ENCODE measurements at regions not wholly inside any gene's neighbourhood (a gene's known extent, or its start where the extent isn't known, plus 50 kb on each side); places are given as distances from the start of the nearest gene placed in this dataset.

DNA sequence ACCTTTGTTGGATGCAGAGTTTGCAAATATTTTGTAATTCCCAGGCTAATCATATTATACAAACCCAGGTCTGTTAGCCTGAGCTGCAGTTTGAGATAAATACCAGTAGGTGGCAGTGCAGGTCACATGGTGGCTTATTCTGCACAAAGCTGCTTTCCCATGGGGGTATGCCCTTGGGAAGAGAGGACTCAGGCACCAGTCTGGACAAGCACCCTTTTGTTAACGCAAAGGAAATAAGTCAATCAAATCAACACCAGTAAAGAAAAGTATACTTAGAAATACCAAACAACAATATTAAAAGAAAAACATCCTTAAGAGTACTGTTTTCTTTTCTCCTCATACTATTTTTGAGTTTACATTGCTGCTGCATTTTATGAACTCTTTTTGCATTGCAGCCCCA, 389.0 kb upstream of the ZFP42 start:
- TF ChIP-seq, protein P1, sequence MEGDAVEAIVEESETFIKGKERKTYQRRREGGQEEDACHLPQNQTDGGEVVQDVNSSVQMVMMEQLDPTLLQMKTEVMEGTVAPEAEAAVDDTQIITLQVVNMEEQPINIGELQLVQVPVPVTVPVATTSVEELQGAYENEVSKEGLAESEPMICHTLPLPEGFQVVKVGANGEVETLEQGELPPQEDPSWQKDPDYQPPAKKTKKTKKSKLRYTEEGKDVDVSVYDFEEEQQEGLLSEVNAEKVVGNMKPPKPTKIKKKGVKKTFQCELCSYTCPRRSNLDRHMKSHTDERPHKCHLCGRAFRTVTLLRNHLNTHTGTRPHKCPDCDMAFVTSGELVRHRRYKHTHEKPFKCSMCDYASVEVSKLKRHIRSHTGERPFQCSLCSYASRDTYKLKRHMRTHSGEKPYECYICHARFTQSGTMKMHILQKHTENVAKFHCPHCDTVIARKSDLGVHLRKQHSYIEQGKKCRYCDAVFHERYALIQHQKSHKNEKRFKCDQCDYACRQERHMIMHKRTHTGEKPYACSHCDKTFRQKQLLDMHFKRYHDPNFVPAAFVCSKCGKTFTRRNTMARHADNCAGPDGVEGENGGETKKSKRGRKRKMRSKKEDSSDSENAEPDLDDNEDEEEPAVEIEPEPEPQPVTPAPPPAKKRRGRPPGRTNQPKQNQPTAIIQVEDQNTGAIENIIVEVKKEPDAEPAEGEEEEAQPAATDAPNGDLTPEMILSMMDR (IDR thresholded peaks at IDR 0.05), result peak; percentile 73
- no peak for TF ChIP-seq EZH2 (IDR thresholded peaks at IDR 0.05; ENCODE audit: borderline replicate concordance, insufficient read depth, low read depth, low read length, poor library complexity, severe bottlenecking)

All from B cell (primary cell).